SK-N-SH treated with all-trans-retinoic acid at 6 μM for 48 hours (cell line): ENCODE measurements at regions not wholly inside any gene's neighbourhood (a gene's known extent, or its start where the extent isn't known, plus 50 kb on each side); places are given as distances from the start of the nearest gene placed in this dataset.

Experiments used
- GLIS3 ChIP-seq: fragments of 250-450 bp; sonication (Bioruptor Pico); IDR thresholded peaks from 2 replicates; pipeline ENCODE4 v1.5.0; 2020; ENCODE audit warnings: mild to moderate bottlenecking, moderate library complexity
- ISL1 ChIP-seq: fragments of 250-450 bp; sonication (Bioruptor Pico); IDR thresholded peaks from 2 replicates; pipeline ENCODE4 v2.1.2; 2022; ENCODE audit warnings: mild to moderate bottlenecking, moderate library complexity
- PPARA ChIP-seq: fragments of 250-450 bp; sonication (Bioruptor Pico); IDR thresholded peaks from 2 replicates; pipeline ENCODE4 v1.5.0; 2020; ENCODE audit warnings: mild to moderate bottlenecking, borderline replicate concordance
- RARB ChIP-seq: fragments of 250-450 bp; sonication (Bioruptor Pico); IDR thresholded peaks from 2 replicates; pipeline ENCODE4 v1.8.0; 2021; ENCODE audit warnings: mild to moderate bottlenecking, moderate library complexity
- ZFP3 ChIP-seq: fragments of 250-450 bp; sonication (Bioruptor Pico); IDR thresholded peaks from 2 replicates; pipeline ENCODE4 v1.5.0; 2020; ENCODE audit warnings: mild to moderate bottlenecking, moderate library complexity
- TF ChIP-seq, protein P1 (sequence below): fragments of 250-450 bp; sonication (Bioruptor Pico); IDR thresholded peaks from 2 replicates; pipeline ENCODE4 v1.8.0; 2021; ENCODE audit warnings: low read depth, mild to moderate bottlenecking, moderate library complexity, borderline replicate concordance
- TF ChIP-seq, protein P2 (sequence below): fragments of 250-450 bp; sonication (Bioruptor Pico); IDR thresholded peaks from 2 replicates; pipeline ENCODE4 v1.5.1; 2021; ENCODE audit warnings: mild to moderate bottlenecking, moderate library complexity
- TF ChIP-seq, protein P3 (sequence below): fragments of 250-450 bp; sonication (Bioruptor Pico); IDR thresholded peaks from 2 replicates; pipeline ENCODE4 v1.8.0; 2020; ENCODE audit warnings: mild to moderate bottlenecking, moderate library complexity, borderline replicate concordance

DNA sequence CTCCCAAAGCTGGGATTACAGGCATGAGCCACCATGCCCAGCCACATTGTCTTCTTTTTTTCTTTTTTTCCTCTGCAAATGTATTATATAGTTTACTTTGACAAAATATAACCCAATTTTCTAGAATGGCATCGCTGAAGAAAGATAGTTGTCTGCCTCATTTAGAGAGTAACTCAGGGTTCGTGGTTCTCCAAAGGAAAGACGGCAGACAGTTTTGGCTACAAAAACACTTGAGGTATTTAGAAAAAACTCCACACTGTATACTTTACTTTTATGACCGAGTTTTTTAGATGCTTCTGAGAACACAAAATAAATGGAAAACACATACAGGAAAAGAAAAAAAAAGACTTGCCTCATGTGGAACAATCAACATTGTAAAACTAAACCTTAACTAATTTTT, 369.1 kb upstream of the ATP2B1 start:
- TF ChIP-seq, protein P1, sequence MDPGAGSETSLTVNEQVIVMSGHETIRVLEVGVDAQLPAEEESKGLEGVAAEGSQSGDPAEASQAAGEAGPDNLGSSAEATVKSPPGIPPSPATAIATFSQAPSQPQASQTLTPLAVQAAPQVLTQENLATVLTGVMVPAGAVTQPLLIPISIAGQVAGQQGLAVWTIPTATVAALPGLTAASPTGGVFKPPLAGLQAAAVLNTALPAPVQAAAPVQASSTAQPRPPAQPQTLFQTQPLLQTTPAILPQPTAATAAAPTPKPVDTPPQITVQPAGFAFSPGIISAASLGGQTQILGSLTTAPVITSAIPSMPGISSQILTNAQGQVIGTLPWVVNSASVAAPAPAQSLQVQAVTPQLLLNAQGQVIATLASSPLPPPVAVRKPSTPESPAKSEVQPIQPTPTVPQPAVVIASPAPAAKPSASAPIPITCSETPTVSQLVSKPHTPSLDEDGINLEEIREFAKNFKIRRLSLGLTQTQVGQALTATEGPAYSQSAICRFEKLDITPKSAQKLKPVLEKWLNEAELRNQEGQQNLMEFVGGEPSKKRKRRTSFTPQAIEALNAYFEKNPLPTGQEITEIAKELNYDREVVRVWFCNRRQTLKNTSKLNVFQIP (CRISPR knock-in tag) = no peak
- no peak for TF ChIP-seq ZFP3 (CRISPR knock-in tag)
- no peak for TF ChIP-seq RARB (CRISPR knock-in tag)
- TF ChIP-seq, protein P2, sequence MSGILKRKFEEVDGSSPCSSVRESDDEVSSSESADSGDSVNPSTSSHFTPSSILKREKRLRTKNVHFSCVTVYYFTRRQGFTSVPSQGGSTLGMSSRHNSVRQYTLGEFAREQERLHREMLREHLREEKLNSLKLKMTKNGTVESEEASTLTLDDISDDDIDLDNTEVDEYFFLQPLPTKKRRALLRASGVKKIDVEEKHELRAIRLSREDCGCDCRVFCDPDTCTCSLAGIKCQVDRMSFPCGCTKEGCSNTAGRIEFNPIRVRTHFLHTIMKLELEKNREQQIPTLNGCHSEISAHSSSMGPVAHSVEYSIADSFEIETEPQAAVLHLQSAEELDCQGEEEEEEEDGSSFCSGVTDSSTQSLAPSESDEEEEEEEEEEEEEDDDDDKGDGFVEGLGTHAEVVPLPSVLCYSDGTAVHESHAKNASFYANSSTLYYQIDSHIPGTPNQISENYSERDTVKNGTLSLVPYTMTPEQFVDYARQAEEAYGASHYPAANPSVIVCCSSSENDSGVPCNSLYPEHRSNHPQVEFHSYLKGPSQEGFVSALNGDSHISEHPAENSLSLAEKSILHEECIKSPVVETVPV (CRISPR knock-in tag) = no peak
- TF ChIP-seq, protein P3, sequence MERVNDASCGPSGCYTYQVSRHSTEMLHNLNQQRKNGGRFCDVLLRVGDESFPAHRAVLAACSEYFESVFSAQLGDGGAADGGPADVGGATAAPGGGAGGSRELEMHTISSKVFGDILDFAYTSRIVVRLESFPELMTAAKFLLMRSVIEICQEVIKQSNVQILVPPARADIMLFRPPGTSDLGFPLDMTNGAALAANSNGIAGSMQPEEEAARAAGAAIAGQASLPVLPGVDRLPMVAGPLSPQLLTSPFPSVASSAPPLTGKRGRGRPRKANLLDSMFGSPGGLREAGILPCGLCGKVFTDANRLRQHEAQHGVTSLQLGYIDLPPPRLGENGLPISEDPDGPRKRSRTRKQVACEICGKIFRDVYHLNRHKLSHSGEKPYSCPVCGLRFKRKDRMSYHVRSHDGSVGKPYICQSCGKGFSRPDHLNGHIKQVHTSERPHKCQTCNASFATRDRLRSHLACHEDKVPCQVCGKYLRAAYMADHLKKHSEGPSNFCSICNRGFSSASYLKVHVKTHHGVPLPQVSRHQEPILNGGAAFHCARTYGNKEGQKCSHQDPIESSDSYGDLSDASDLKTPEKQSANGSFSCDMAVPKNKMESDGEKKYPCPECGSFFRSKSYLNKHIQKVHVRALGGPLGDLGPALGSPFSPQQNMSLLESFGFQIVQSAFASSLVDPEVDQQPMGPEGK = no peak
- TF ChIP-seq PPARA (CRISPR knock-in tag) = no peak
- no peak for TF ChIP-seq ISL1 (CRISPR knock-in tag)
- TF ChIP-seq GLIS3 (CRISPR knock-in tag) = no peak
